ENCODE measurements at regions not wholly inside any gene's neighbourhood (a gene's known extent, or its start where the extent isn't known, plus 50 kb on each side); places are given as distances from the start of the nearest gene placed in this dataset.

- no peak for DNase-seq
These were observed 532.2 kb downstream of the NR2F1-AS1 start for GRCh38 chr5:93048858-93049257.

GRCh38 chr5:93044859-93045666 lies 536.0 kb downstream of the NR2F1-AS1 start:
- peak; percentile 22 for DNase-seq

DNA sequence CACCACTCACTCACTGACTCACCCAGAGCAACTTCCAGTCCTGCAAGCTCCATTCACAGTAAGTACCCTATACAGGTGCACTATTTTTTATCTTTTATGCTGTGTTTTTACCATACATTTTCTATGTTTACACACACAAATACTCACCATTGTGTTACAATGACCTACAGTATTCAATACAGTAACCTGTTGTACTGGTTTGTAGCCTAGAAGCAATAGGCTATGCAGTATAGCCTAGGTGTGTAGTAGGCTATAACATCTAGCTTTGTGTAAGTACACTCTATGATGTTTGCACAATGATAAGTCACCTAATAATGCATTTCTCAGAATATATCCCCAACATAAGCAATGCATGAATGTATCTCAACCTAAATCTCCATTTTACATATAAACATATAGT lies 541.1 kb downstream of the NR2F1-AS1 start:
- no peak for DNase-seq

GRCh38 chr5:93034621-93035590 lies 546.1 kb downstream of the NR2F1-AS1 start:
- no peak for DNase-seq

- no peak for DNase-seq
These were observed 558.1 kb downstream of the NR2F1-AS1 start for GRCh38 chr5:93022796-93023447.

DNA sequence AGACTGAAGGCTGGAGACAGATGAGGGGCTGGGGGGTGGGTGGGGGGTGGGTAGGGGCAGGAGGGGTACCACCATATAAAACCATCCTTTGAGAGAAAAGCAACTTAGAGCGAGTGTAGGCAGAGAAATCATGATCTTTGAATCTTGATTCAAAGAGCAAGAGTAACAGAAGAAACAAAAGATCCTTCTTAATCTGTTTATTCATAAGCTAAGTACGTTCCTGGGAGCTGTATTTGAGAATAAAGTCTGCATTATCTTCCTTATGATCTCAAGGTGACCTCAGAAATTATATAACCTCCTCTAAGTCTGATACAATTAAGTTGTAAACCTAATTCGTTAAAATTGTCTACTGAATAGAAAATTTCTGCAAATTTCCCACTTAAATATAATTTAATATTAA lies 558.8 kb downstream of the NR2F1-AS1 start:
- DNase-seq: no peak

DNA sequence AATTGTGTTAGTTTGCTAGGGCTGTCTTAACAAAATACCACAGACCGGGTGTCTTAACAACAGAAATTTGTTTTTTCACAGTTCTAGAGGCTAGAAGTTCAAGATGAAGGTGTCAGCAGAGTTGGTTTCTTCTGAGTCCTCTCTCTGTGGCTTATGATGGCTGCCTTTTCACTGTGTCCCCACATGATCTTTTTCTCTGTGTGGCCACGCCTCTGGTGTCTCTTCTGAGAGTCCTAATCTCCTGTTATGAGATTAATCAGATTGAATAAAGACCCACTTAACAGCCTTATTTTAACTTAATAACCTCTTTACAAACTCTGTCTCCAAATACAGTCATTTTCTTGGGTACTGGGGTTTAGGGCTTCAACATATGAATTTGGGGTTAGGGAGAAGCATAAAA lies 561.1 kb downstream of the NR2F1-AS1 start:
- DNase-seq: no peak

- DNase-seq: no peak
These were observed 562.6 kb downstream of the NR2F1-AS1 start for GRCh38 chr5:93018461-93018860.

DNA sequence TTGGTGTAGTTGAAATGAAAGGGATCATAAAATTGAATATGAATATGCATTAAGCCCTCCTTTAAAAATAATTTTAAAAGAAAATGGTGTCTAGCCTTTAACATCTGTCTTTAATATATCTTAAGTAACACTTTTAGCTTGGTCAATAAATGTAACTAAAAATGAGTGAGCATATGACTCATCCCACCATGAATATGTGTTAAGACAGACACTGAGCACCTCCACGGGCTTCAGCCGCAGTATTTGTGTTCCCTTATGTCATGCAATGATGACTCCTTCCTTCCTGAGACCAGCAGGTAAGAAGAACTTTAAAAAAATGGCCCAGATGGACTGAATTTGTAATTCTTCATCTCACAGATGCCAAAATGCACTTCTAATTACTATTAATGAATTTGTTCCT lies 563.2 kb downstream of the NR2F1-AS1 start:
- DNase-seq: no peak

DNA sequence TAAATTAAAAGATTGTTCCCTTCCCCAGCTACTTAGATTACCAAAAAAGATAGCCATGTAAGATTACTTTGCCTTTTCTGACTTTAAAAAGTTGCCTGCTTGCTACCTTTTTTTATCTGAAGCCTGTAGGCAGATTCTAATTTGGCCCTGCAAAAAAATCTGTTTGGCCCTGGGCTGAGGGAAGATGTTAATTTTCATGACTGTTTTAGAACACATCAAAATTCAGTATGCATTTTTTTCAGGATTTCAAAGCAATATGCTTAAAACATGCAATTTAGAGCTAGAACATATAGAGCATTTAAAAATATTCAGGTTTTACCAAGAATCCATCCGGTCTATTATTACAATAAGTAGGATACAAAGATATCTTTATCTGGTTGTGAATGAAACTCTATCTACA lies 563.6 kb downstream of the NR2F1-AS1 start:
- DNase-seq: no peak

GRCh38 chr5:93010616-93011015 lies 570.4 kb downstream of the NR2F1-AS1 start:
- no peak for DNase-seq

DNA sequence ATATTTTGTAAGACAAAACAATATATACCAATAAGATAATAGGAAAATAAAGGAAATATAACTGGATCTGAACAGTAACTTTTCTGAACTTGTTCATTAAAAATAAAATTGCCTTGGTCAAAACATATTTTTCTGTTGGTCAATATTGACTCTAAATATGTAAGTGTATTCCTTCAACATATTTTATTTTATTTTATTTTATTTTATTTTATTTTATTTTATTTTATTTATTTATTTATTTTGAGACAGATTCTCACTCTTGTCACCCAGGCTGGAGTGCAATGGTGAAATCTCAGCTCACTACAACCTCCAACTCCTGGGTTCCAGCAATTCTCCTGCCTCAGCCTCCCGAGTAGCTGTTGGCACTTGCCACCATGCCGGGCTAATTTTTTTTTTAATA lies 571.0 kb downstream of the NR2F1-AS1 start:
- DNase-seq: no peak

GRCh38 chr5:93008502-93009207 lies 572.4 kb downstream of the NR2F1-AS1 start:
- DNase-seq: no peak

DNA sequence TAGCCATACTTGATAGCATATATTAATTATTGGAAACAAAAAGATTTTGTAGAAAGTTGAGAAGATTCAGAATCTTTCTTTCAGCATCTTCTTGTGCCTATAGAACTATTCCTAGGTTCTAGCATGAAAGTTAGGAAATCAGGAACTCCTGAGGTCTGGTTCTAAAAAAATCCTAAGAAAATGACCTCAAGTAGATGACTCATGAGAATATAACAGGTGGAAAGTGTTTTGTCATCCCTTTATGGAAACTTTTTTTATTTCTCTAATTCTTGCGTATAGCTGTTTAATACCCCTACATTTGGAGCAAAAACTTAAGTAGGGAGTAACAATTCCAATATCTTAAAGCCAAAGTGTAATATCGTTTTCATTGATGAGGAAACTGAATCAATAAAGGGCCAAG lies 574.1 kb downstream of the NR2F1-AS1 start:
- DNase-seq: no peak

GRCh38 chr5:92998456-92998855 lies 582.6 kb downstream of the NR2F1-AS1 start:
- no peak for DNase-seq

GRCh38 chr5:92994392-92994791 lies 586.6 kb downstream of the NR2F1-AS1 start:
- no peak for DNase-seq

- DNase-seq: no peak
These were observed 588.9 kb downstream of the NR2F1-AS1 start for GRCh38 chr5:92992073-92992472.

DNA sequence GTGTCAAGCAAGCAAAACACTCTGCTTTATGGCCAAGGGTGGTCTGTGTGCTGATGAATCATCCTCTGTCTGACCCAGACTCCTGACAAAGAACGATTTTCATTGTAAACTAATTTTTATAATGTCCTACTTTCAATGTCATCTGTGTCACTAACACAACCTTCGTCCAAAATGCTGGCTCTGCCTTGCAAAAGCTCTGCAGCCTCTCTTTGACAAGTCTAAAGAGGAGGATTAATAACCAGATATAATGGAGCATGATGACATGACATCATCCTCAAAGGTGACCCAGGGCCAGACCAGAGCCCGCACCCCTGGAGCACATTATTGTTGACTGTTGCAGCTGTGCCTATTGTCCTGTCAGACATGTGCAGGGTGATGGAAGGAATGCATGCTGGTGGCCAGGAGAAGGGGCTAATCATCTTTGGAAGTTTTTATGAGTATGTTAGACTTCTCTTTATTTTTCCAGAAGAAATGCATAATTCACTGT lies 589.4 kb downstream of the NR2F1-AS1 start:
- no peak for DNase-seq

DNA sequence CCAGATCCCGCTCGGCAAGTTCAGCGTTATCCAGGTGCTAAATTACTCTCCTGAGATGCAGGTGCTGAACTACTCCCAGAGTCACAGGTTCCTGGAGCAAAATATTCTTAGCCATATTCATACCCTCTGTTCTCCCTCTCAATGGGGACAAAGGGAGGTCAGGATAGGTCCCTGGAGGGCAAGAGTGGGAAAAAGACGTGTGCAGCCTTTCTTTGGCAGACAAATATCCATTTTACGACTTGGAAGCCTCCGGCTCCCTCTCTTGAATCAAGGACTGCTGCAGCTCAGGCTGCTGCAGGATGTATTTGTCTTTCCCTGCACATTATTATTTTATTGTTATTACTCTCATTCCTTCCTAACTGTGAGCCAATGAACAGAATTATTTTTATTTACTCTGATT lies 590.2 kb downstream of the NR2F1-AS1 start:
- no peak for DNase-seq

DNA sequence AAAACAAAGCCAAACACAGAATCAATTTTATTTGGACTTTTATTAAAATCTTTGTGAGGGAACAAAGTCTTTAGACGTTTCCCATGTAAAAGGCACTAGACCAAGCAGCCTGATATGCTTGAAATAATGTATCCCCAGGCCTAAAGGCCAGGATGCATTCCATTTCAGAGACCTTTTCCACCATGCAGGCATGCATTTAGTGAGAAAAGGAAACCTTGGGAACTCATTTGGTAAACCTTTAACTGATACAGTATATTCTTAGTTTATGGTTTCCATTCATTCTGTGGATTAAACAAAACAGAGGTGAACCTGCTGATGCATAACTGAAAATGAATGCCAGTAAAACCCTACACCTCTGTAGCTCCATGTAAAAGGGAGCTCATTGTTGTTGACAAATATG lies 600.0 kb downstream of the NR2F1-AS1 start:
- no peak for DNase-seq

- DNase-seq: no peak
These were observed 600.5 kb downstream of the NR2F1-AS1 start for GRCh38 chr5:92980491-92980890.

DNA sequence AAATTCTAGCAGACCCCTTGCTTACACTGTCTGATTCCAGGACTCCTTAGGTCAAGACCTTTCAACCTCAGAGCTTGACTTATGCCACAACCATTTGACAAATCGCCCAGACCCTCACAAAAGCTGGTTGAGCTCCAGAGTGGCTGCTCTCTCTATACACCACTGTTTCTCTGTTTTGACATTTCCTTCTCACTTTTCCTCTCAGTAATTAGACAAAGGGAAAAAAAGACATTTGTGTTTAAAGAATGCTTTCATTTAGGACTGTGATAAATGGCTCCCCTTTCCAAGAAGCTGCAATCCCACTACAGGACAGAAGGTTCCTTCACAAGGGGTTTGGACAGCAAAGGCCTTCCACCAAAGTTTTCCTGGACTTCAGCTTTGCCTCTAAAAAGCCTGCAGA lies 601.3 kb downstream of the NR2F1-AS1 start:
- no peak for DNase-seq

Measured in MV-4-11 (cell line).